AG04449 (cell line): ENCODE measurements at regions not wholly inside any gene's neighbourhood (a gene's known extent, or its start where the extent isn't known, plus 50 kb on each side); places are given as distances from the start of the nearest gene placed in this dataset.

Experiments used
- CTCF ChIA-PET: fragments of 350-600 bp; formaldehyde crosslinking; extraction: SDS; loops from one replicate; lab custom pipeline; 2021; ENCODE audit warnings: antibody characterized with exemption; lab: Yijun Ruan, JAX
- POLR2A ChIA-PET: fragments of 400-600, 350-600 bp; formaldehyde crosslinking; extraction: SDS; loops from one replicate; lab custom pipeline; 2020; ENCODE audit warnings: antibody characterized with exemption, inconsistent platforms; lab: Yijun Ruan, JAX
- DNase-seq: peaks from one replicate; pipeline ENCODE4 v3.0.0-alpha.2; 2010; ENCODE audit warnings: low read depth, low spot score
- H3K4me3 ChIP-seq: 2 replicates; pipeline ENCODE4 v1.5.1; 2011; ENCODE audit warnings: low read depth, mild to moderate bottlenecking, control low read depth, low read length
- CTCF ChIP-seq: IDR thresholded peaks from one replicate; pipeline ENCODE4 v1.5.1; 2011; ENCODE audit warnings: mild to moderate bottlenecking, moderate library complexity, low read length, control low read depth, inconsistent platforms; ENCODE audit not compliant: insufficient read depth; ENCODE audit errors: missing control alignments

DNA sequence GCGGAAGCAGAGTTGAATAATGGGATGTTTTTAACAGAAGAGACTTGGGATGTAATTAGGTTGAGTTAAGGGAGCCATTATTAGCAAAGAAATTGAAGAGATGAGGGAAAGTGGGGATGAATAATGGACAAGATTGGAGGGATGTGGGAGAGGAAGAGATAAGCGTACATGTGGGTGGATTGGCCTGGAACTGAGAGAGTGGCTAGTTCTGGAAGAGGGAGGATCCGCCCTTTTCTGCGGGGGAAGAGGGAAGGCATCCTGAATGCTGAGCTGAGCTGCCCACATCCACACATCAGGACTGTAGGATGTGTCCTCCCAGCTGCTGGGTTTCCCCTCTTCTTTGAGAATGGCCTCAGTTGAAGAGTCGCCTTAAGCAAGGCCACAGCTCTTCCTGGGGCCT, 68.3 kb upstream of the CADM1 start:
- ChIA-PET POLR2A (no interaction called here), CTCF (interaction anchor here (0.5 kb wide), 1 partner anchor 378 kb away, joined by 3 read pairs; no protein-coding TSS in a partner anchor)
- TF ChIP-seq CTCF: no peak
- no peak for DNase-seq
- no peak overlapping the region for H3K4me3 ChIP-seq

DNA sequence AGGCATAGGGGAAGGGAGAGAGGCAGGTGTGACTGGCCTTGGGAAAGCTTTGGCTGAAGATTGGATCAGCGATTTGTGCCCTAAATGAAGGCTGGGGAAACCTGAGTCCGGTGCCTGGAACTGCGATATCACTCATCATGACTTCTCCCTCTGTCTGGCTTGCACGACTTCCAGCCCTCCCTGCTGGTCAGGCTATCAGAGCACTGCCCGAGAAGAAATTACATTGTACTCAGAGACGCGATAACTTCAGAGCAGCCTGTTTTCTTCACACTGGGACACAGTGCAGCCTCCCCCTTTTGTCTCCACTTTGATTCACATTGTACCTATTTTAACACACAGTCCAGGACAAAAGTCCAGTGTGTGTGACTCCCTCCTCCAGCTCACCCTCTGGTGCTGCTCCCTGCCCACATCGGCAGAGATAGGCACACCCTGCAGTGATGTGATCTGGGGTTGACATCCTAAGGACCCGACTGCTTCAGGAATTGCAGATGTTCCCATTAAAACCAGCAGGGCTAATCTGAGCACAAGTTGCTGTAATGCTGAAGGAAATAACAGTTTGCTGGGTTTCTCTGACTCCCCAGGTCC, 62.1 kb upstream of the CADM1 start:
- CTCF ChIA-PET: no interaction called here
- POLR2A ChIA-PET: no interaction called here
- TF ChIP-seq CTCF: no peak
- H3K4me3 ChIP-seq: no peak overlapping the region
- DNase-seq: no peak

DNA sequence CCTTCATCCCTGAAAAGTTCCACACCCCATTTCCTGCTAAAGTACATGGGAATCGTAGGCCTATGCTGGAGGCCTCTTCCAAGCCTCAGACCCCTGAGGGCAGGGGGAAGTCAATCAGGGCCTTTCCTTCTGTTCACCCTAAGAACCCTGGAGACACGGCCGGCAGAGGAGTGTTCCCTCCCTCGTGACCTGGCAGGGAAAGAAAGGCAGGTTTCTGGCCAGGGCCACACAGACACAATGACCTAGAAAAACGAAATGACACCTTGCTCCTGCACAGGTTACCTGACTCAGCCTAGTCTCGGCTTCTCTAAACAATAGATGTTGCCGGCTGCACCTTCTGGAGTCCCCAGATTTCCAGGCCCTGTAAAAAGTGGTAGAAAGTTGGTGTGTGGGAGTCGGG, 60.6 kb upstream of the CADM1 start:
- no peak for DNase-seq
- CTCF ChIA-PET: no interaction called here
- TF ChIP-seq CTCF: no peak
- H3K4me3 ChIP-seq: no peak overlapping the region
- POLR2A ChIA-PET: no interaction called here

GRCh38 chr11:115561116-115561515, 56.9 kb upstream of the CADM1 start:
- no peak overlapping the region for H3K4me3 ChIP-seq
- ChIA-PET CTCF (no interaction called here), POLR2A (no interaction called here)
- no peak for TF ChIP-seq CTCF
- DNase-seq: no peak

DNA sequence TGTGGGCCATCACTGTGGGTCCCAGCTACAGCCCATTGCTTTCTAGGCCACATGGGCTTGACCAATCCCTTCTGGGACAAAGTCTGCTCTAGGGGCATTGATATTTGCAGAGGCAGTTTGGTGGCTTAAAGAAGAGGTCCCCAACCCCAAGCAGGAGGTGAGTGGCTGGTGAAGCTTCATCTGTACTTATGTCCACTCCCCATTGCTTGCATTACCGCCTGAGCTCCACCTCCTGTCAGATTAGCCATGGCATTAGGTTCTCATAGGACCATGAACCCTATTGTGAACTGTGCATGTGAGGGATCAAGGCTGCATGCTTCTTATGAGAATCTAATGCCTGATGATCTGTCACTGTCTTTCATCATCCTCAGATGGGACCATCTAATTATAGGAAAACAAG, 54.4 kb upstream of the CADM1 start:
- CTCF ChIA-PET: no interaction called here
- DNase-seq: no peak
- no peak for TF ChIP-seq CTCF
- POLR2A ChIA-PET: no interaction called here
- H3K4me3 ChIP-seq: no peak overlapping the region

- no peak for DNase-seq
- POLR2A ChIA-PET: no interaction called here
- CTCF ChIA-PET: no interaction called here
- no peak overlapping the region for H3K4me3 ChIP-seq
- TF ChIP-seq CTCF: no peak
These were observed 53.5 kb upstream of the CADM1 start for GRCh38 chr11:115557681-115558080.
